PFSK-1 (cell line): ENCODE measurements at regions not wholly inside any gene's neighbourhood (a gene's known extent, or its start where the extent isn't known, plus 50 kb on each side); places are given as distances from the start of the nearest gene placed in this dataset.

Experiments
- POLR2AphosphoS5 ChIP-seq: IDR thresholded peaks from 2 replicates; pipeline ENCODE4 v1.6.1; 2012; ENCODE audit warnings: low read depth, mild to moderate bottlenecking, control low read depth, low read length, moderate library complexity
- SIN3A ChIP-seq: IDR thresholded peaks from 2 replicates; pipeline ENCODE4 v1.6.1; 2012; ENCODE audit warnings: mild to moderate bottlenecking, low read length, moderate library complexity, borderline replicate concordance; ENCODE audit not compliant: insufficient read depth
- TAF1 ChIP-seq: IDR thresholded peaks from 2 replicates; pipeline ENCODE4 v1.6.1; 2012; ENCODE audit warnings: low read length, control low read depth, borderline replicate concordance; ENCODE audit not compliant: insufficient read depth
- TF ChIP-seq, protein P1 (sequence below), 2 experiments: IDR thresholded peaks; 2 replicates each; pipeline versions ENCODE4 v1.6.1 to v1.8.0; 2011 to 2012; ENCODE audit warnings: low read depth in 2 of 2, low read length in 2 of 2, control low read depth in 1 of 2, inconsistent platforms in 1 of 2, mild to moderate bottlenecking in 1 of 2, moderate library complexity in 1 of 2; ENCODE audit not compliant: insufficient read depth in 1 of 2

DNA sequence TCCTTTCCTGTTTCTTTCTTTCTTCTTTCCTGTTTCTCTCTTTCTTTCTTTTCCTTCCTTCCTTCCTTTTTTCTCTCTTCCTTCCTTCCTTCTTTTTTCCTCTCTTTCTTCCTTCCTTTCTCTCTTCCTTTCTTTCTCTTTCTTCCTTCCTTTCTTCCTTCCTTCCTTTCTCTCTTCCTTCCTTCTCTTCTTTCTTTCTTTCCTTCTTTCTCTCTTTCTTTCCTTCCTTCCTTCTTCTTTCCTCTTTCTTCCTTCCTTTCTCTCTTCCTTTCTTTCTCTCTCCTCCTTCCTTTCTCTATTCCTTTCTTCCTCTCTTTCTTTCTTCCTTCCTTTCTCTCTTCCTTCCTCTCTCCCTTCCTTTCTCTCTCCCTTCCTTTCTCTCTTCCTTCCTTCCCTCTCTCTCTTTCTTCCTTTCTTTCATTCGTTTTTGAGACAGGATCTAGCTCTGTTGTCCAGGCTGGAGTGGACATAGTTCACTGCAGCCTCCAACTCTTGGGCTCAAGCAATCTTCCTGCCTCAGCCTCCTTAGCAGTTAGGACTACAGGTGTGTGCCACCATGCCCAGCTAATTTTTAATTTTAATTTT lies 170.8 kb upstream of the GMDS start:
- no peak for TF ChIP-seq POLR2AphosphoS5
- TF ChIP-seq, protein P1, sequence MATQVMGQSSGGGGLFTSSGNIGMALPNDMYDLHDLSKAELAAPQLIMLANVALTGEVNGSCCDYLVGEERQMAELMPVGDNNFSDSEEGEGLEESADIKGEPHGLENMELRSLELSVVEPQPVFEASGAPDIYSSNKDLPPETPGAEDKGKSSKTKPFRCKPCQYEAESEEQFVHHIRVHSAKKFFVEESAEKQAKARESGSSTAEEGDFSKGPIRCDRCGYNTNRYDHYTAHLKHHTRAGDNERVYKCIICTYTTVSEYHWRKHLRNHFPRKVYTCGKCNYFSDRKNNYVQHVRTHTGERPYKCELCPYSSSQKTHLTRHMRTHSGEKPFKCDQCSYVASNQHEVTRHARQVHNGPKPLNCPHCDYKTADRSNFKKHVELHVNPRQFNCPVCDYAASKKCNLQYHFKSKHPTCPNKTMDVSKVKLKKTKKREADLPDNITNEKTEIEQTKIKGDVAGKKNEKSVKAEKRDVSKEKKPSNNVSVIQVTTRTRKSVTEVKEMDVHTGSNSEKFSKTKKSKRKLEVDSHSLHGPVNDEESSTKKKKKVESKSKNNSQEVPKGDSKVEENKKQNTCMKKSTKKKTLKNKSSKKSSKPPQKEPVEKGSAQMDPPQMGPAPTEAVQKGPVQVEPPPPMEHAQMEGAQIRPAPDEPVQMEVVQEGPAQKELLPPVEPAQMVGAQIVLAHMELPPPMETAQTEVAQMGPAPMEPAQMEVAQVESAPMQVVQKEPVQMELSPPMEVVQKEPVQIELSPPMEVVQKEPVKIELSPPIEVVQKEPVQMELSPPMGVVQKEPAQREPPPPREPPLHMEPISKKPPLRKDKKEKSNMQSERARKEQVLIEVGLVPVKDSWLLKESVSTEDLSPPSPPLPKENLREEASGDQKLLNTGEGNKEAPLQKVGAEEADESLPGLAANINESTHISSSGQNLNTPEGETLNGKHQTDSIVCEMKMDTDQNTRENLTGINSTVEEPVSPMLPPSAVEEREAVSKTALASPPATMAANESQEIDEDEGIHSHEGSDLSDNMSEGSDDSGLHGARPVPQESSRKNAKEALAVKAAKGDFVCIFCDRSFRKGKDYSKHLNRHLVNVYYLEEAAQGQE (IDR thresholded peaks at IDR 0.05; ENCODE audit: insufficient read depth in 1 of 2, low read depth in 2 of 2, low read length in 2 of 2) = no peak
- no peak for TF ChIP-seq SIN3A
- TF ChIP-seq TAF1 = no peak
